ENCODE measurements at regions not wholly inside any gene's neighbourhood (a gene's known extent, or its start where the extent isn't known, plus 50 kb on each side); places are given as distances from the start of the nearest gene placed in this dataset.

DNA sequence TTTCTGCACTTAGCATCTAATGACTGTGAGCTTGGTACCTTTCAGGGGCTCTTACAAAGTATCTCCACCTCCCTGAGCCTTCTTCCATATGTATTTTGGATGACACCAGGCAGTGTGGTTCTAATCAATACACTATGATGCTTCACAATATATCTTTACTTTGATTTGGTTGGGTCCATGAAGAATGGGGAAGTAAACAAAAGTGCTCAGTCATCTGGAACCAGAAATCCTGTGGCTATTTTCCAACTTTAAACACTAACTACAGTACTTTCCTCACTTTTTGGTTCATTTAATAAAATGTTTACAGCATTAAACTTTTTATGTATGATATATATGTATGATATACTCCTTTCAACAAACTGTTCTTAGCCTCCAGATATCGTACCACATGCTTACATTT, 216.4 kb upstream of the AFF2 start:
- no peaks in the 10 kb centered on the region for H3K4me1 Mint-ChIP-seq (ENCODE audit: low read depth, unreplicated experiment)
- H3K9me3 Mint-ChIP-seq (ENCODE audit: unreplicated experiment), result no peaks in the 10 kb centered on the region
- no peaks in the 10 kb centered on the region for H3K27me3 Mint-ChIP-seq (ENCODE audit: unreplicated experiment)
- no peaks in the 10 kb centered on the region for H3K36me3 Mint-ChIP-seq (ENCODE audit: unreplicated experiment)
- TF ChIP-seq, protein P1, sequence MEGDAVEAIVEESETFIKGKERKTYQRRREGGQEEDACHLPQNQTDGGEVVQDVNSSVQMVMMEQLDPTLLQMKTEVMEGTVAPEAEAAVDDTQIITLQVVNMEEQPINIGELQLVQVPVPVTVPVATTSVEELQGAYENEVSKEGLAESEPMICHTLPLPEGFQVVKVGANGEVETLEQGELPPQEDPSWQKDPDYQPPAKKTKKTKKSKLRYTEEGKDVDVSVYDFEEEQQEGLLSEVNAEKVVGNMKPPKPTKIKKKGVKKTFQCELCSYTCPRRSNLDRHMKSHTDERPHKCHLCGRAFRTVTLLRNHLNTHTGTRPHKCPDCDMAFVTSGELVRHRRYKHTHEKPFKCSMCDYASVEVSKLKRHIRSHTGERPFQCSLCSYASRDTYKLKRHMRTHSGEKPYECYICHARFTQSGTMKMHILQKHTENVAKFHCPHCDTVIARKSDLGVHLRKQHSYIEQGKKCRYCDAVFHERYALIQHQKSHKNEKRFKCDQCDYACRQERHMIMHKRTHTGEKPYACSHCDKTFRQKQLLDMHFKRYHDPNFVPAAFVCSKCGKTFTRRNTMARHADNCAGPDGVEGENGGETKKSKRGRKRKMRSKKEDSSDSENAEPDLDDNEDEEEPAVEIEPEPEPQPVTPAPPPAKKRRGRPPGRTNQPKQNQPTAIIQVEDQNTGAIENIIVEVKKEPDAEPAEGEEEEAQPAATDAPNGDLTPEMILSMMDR (IDR thresholded peaks at IDR 0.05; ENCODE audit: partially characterized antibody, unreplicated experiment), result no peak
- H3K27ac Mint-ChIP-seq (ENCODE audit: unreplicated experiment), result no peak overlapping the region
- H3K4me3 Mint-ChIP-seq (ENCODE audit: unreplicated experiment), result no peak overlapping the region
- no peak for DNase-seq

DNA sequence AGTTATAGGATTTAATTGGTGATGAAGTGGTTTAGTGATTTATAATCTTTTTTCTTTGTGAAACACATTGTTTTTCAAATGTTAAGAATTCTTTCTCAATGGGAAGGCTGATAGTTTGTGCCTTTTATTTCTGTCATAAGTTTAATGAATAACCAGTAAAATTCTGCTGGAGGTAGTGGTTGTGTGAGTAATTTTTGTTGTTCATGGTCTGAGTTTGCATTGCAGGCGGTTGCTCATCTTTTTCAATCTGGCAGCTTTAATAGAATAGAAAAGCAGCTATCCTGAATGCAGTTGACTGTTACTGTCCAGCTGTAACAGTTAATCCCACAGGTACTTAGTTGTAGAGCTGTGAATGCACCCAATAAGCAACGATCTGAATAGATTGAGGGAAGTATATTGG, 215.6 kb upstream of the AFF2 start:
- H3K36me3 Mint-ChIP-seq (ENCODE audit: unreplicated experiment), result no peaks in the 10 kb centered on the region
- H3K4me3 Mint-ChIP-seq (ENCODE audit: unreplicated experiment), result no peak overlapping the region
- H3K27me3 Mint-ChIP-seq (ENCODE audit: unreplicated experiment), result no peaks in the 10 kb centered on the region
- TF ChIP-seq, protein P1 (IDR thresholded peaks at IDR 0.05; ENCODE audit: partially characterized antibody, unreplicated experiment), result no peak
- no peak overlapping the region for H3K27ac Mint-ChIP-seq (ENCODE audit: unreplicated experiment)
- no peak for DNase-seq
- H3K9me3 Mint-ChIP-seq (ENCODE audit: unreplicated experiment), result no peaks in the 10 kb centered on the region
- H3K4me1 Mint-ChIP-seq (ENCODE audit: low read depth, unreplicated experiment), result no peaks in the 10 kb centered on the region

DNA sequence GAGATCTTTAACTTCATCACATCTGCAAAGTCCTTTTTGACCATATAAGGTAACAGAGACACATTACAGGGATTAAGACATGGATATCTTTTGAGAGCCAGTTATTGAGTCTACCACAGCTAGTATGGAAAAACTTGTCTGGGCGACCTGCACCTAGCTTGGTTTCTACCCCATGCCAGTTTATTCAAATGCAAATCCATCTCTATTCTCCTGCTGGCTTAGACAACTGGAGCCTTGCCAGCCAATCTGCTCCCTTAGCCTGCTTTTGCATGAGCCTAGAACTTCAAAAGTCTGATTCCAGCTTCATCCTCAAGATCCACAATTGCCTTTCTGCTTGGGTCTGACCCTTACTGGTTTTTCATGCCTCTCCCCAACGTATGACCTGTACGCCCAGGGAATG, 212.0 kb upstream of the AFF2 start:
- no peak for DNase-seq
- no peak overlapping the region for H3K4me3 Mint-ChIP-seq (ENCODE audit: unreplicated experiment)
- TF ChIP-seq, protein P1 (IDR thresholded peaks at IDR 0.05; ENCODE audit: partially characterized antibody, unreplicated experiment), result no peak
- no peaks in the 10 kb centered on the region for H3K9me3 Mint-ChIP-seq (ENCODE audit: unreplicated experiment)
- H3K4me1 Mint-ChIP-seq (ENCODE audit: low read depth, unreplicated experiment), result no peaks in the 10 kb centered on the region
- H3K36me3 Mint-ChIP-seq (ENCODE audit: unreplicated experiment), result no peaks in the 10 kb centered on the region
- H3K27ac Mint-ChIP-seq (ENCODE audit: unreplicated experiment), result no peak overlapping the region
- H3K27me3 Mint-ChIP-seq (ENCODE audit: unreplicated experiment), result no peaks in the 10 kb centered on the region

DNA sequence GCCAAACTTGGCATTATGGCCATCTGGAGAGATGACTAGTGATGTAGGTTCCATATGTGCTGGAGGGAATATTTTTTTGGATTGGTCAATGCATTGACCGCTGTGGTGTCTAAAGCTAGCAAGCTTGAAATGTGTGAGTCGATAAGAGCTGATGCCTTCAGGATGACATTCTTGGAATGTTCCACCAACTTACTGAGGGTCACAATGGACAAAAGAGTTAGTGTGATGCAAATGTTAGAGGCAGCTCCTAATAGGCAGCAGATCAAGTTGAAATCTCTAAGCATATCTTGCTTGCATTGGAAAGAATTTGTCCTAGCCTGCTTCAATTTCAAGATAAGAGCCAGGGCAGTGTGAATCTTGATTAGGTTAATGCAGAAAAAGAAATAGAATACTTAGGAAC, 210.4 kb upstream of the AFF2 start:
- H3K4me3 Mint-ChIP-seq (ENCODE audit: unreplicated experiment), result no peak overlapping the region
- TF ChIP-seq, protein P1 (IDR thresholded peaks at IDR 0.05; ENCODE audit: partially characterized antibody, unreplicated experiment), result no peak
- no peaks in the 10 kb centered on the region for H3K4me1 Mint-ChIP-seq (ENCODE audit: low read depth, unreplicated experiment)
- H3K27ac Mint-ChIP-seq (ENCODE audit: unreplicated experiment), result no peak overlapping the region
- no peaks in the 10 kb centered on the region for H3K9me3 Mint-ChIP-seq (ENCODE audit: unreplicated experiment)
- no peaks in the 10 kb centered on the region for H3K27me3 Mint-ChIP-seq (ENCODE audit: unreplicated experiment)
- no peaks in the 10 kb centered on the region for H3K36me3 Mint-ChIP-seq (ENCODE audit: unreplicated experiment)
- no peak for DNase-seq

DNA sequence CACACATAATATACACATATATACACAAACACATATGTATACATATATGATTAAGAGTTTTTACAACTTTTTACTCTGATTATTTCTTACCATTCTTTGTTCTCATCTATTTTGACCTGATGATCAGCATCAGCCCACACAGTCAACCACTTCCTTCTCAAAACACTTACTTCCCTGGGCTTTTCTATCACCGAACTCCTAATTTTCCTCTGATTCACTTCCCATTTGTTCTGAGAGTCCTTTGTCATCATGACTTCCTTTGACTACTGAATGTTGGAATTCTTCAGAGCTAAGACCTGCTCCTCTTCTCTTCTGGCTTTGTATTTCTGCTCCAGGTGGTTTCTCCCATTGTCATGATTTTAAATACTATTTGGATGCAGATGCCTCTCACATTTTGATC, 209.5 kb upstream of the AFF2 start:
- Mint-ChIP-seq H3K27ac (ENCODE audit: unreplicated experiment) (no peak overlapping the region), H3K9me3 (ENCODE audit: unreplicated experiment) (no peaks in the 10 kb centered on the region), H3K4me3 (ENCODE audit: unreplicated experiment) (no peak overlapping the region), H3K4me1 (ENCODE audit: low read depth, unreplicated experiment) (no peaks in the 10 kb centered on the region), H3K36me3 (ENCODE audit: unreplicated experiment) (no peaks in the 10 kb centered on the region), H3K27me3 (ENCODE audit: unreplicated experiment) (peaks cover 2% of the 10 kb centered on the region)
- DNase-seq, result no peak
- TF ChIP-seq, protein P1 (IDR thresholded peaks at IDR 0.05; ENCODE audit: partially characterized antibody, unreplicated experiment), result no peak

Data from glutamatergic neuron (in vitro differentiated cells).